Activated CD4-positive, alpha-beta memory T cell treated with anti-CD3 and anti-CD28 coated beads for 36 hours (primary cell): ENCODE measurements at regions not wholly inside any gene's neighbourhood (a gene's known extent, or its start where the extent isn't known, plus 50 kb on each side); places are given as distances from the start of the nearest gene placed in this dataset.
"Not testable (repeated sequence)": the region's sequence is repeated elsewhere in the genome, so short reads cannot be mapped to it uniquely, and the experiment has no call there.

Source experiments
- CTCF ChIA-PET: fragments of 350-600 bp; sonication (Branson Sonifier 250); formaldehyde crosslinking; loops from one replicate; lab custom pipeline; 2021; ENCODE audit warnings: antibody characterized with exemption, inconsistent platforms; lab: Charles Lee
- POLR2A ChIA-PET: fragments of 350-600 bp; sonication (Branson Sonifier 250); formaldehyde crosslinking; loops from one replicate; lab custom pipeline; 2021; ENCODE audit warnings: antibody characterized with exemption; lab: Charles Lee
- DNase-seq: peaks from one replicate; pipeline ENCODE4 v3.0.0-alpha.2; 2020
- H3K27ac Mint-ChIP-seq: one replicate; pipeline ENCODE4 v1.8.0; 2021; ENCODE audit warnings: mixed read lengths
- H3K27me3 Mint-ChIP-seq: one replicate; pipeline ENCODE4 v1.8.0; 2021; ENCODE audit warnings: mixed read lengths
- H3K36me3 Mint-ChIP-seq: one replicate; pipeline ENCODE4 v1.8.0; 2021; ENCODE audit warnings: mixed read lengths
- H3K4me1 Mint-ChIP-seq: one replicate; pipeline ENCODE4 v1.8.0; 2021; ENCODE audit warnings: low read depth, mixed read lengths
- H3K4me3 Mint-ChIP-seq: one replicate; pipeline ENCODE4 v1.8.0; 2021; ENCODE audit warnings: mild to moderate bottlenecking, mixed read lengths
- H3K9me3 Mint-ChIP-seq: one replicate; pipeline ENCODE4 v1.8.0; 2021; ENCODE audit warnings: mixed read lengths
- intact Hi-C: fragments of 100-400 bp; cut with micrococcal nuclease; formaldehyde crosslinking; loops from one replicate; pipeline ENCODE4 v1.15.1; 2023

- CTCF ChIA-PET, result no interaction called here
- Mint-ChIP-seq H3K36me3 (no peaks in the 10 kb centered on the region), H3K27me3 (no peaks in the 10 kb centered on the region), H3K4me1 (no peaks in the 10 kb centered on the region), H3K9me3 (peaks cover 3% of the 10 kb centered on the region), H3K4me3 (no peak overlapping the region), H3K27ac (no peak overlapping the region)
- intact Hi-C loops, result no loop called here
- POLR2A ChIA-PET, result no interaction called here
- DNase-seq, result no peak
These were observed 242.7 kb downstream of the MID1IP1 start for GRCh38 chrX:39043838-39044550.

- Mint-ChIP-seq H3K36me3 (no peaks in the 10 kb centered on the region), H3K27me3 (no peaks in the 10 kb centered on the region), H3K9me3 (peaks cover 3% of the 10 kb centered on the region), H3K4me3 (no peak overlapping the region), H3K27ac (no peak overlapping the region), H3K4me1 (no peaks in the 10 kb centered on the region)
- CTCF ChIA-PET, result no interaction called here
- no peak for DNase-seq
- POLR2A ChIA-PET, result no interaction called here
- intact Hi-C loops, result no loop called here
These were observed 245.9 kb downstream of the MID1IP1 start for GRCh38 chrX:39047174-39047573.

- intact Hi-C loops, result no loop called here
- H3K9me3 Mint-ChIP-seq, result peaks cover 3% of the 10 kb centered on the region
- no peak overlapping the region for H3K27ac Mint-ChIP-seq
- H3K4me3 Mint-ChIP-seq, result no peak overlapping the region
- POLR2A ChIA-PET, result no interaction called here
- H3K27me3 Mint-ChIP-seq, result no peaks in the 10 kb centered on the region
- no peak for DNase-seq
- CTCF ChIA-PET, result interaction anchor here (0.8 kb wide), 1 partner anchor 102 kb away, joined by 3 read pairs; no protein-coding TSS in a partner anchor
- H3K36me3 Mint-ChIP-seq, result no peaks in the 10 kb centered on the region
- no peaks in the 10 kb centered on the region for H3K4me1 Mint-ChIP-seq
These were observed 248.7 kb downstream of the MID1IP1 start for GRCh38 chrX:39049975-39050374.

GRCh38 chrX:39050427-39050826 lies 249.2 kb downstream of the MID1IP1 start:
- Mint-ChIP-seq H3K4me1 (no peaks in the 10 kb centered on the region), H3K36me3 (no peaks in the 10 kb centered on the region), H3K9me3 (no peaks in the 10 kb centered on the region), H3K4me3 (no peak overlapping the region), H3K27me3 (no peaks in the 10 kb centered on the region), H3K27ac (no peak overlapping the region)
- intact Hi-C loops, result no loop called here
- CTCF ChIA-PET, result interaction anchor here (0.8 kb wide), 1 partner anchor 101 kb away, joined by 3 read pairs; no protein-coding TSS in a partner anchor
- DNase-seq, result no peak
- POLR2A ChIA-PET, result no interaction called here

- intact Hi-C loops, result no loop called here
- no peak overlapping the region for H3K27ac Mint-ChIP-seq
- H3K27me3 Mint-ChIP-seq, result no peaks in the 10 kb centered on the region
- H3K36me3 Mint-ChIP-seq, result no peaks in the 10 kb centered on the region
- H3K4me1 Mint-ChIP-seq, result no peaks in the 10 kb centered on the region
- CTCF ChIA-PET, result no interaction called here
- H3K9me3 Mint-ChIP-seq, result no peaks in the 10 kb centered on the region
- POLR2A ChIA-PET, result no interaction called here
- no peak overlapping the region for H3K4me3 Mint-ChIP-seq
- DNase-seq, result no peak
These were observed 251.5 kb downstream of the MID1IP1 start for GRCh38 chrX:39052751-39053150.

GRCh38 chrX:39058724-39059123 lies 257.5 kb downstream of the MID1IP1 start:
- Mint-ChIP-seq H3K4me1 (no peaks in the 10 kb centered on the region), H3K27me3 (no peaks in the 10 kb centered on the region), H3K36me3 (no peaks in the 10 kb centered on the region), H3K4me3 (no peak overlapping the region), H3K9me3 (no peaks in the 10 kb centered on the region), H3K27ac (no peak overlapping the region)
- ChIA-PET CTCF (no interaction called here), POLR2A (no interaction called here)
- DNase-seq, result no peak
- intact Hi-C loops, result no loop called here

GRCh38 chrX:39059866-39060265 lies 258.6 kb downstream of the MID1IP1 start:
- Mint-ChIP-seq H3K27ac (no peak overlapping the region), H3K36me3 (no peaks in the 10 kb centered on the region), H3K4me1 (no peaks in the 10 kb centered on the region), H3K4me3 (no peak overlapping the region), H3K9me3 (no peaks in the 10 kb centered on the region), H3K27me3 (no peaks in the 10 kb centered on the region)
- ChIA-PET POLR2A (no interaction called here), CTCF (no interaction called here)
- intact Hi-C loops, result no loop called here
- no peak for DNase-seq

- H3K4me3 Mint-ChIP-seq, result no peak overlapping the region
- DNase-seq, result no peak
- no peaks in the 10 kb centered on the region for H3K27me3 Mint-ChIP-seq
- intact Hi-C loops, result no loop called here
- no peaks in the 10 kb centered on the region for H3K9me3 Mint-ChIP-seq
- ChIA-PET POLR2A (no interaction called here), CTCF (no interaction called here)
- no peaks in the 10 kb centered on the region for H3K36me3 Mint-ChIP-seq
- H3K27ac Mint-ChIP-seq, result no peak overlapping the region
- H3K4me1 Mint-ChIP-seq, result no peaks in the 10 kb centered on the region
These were observed 261.8 kb downstream of the MID1IP1 start for GRCh38 chrX:39063037-39063436.

- DNase-seq, result no peak
- ChIA-PET CTCF (no interaction called here), POLR2A (no interaction called here)
- H3K36me3 Mint-ChIP-seq, result no peaks in the 10 kb centered on the region
- H3K27ac Mint-ChIP-seq, result no peak overlapping the region
- no peaks in the 10 kb centered on the region for H3K9me3 Mint-ChIP-seq
- H3K4me1 Mint-ChIP-seq, result no peaks in the 10 kb centered on the region
- intact Hi-C loops, result no loop called here
- no peaks in the 10 kb centered on the region for H3K27me3 Mint-ChIP-seq
- no peak overlapping the region for H3K4me3 Mint-ChIP-seq
These were observed 262.4 kb downstream of the MID1IP1 start for GRCh38 chrX:39063702-39064101.

- H3K4me3 Mint-ChIP-seq, result no peak overlapping the region
- intact Hi-C loops, result no loop called here
- no peak overlapping the region for H3K27ac Mint-ChIP-seq
- CTCF ChIA-PET, result no interaction called here
- POLR2A ChIA-PET, result no interaction called here
- H3K4me1 Mint-ChIP-seq, result no peaks in the 10 kb centered on the region
- H3K36me3 Mint-ChIP-seq, result no peaks in the 10 kb centered on the region
- no peaks in the 10 kb centered on the region for H3K27me3 Mint-ChIP-seq
- H3K9me3 Mint-ChIP-seq, result no peaks in the 10 kb centered on the region
- DNase-seq, result no peak
These were observed 264.0 kb downstream of the MID1IP1 start for GRCh38 chrX:39065051-39065871.

GRCh38 chrX:39067866-39068265 lies 266.6 kb downstream of the MID1IP1 start:
- H3K27me3 Mint-ChIP-seq, result peaks cover 5% of the 10 kb centered on the region
- H3K27ac Mint-ChIP-seq, result no peak overlapping the region

GRCh38 chrX:39068634-39069033 lies 267.4 kb downstream of the MID1IP1 start:
- H3K36me3 Mint-ChIP-seq, DNase-seq, H3K4me3 Mint-ChIP-seq, H3K9me3 Mint-ChIP-seq, CTCF ChIA-PET, H3K27ac Mint-ChIP-seq, POLR2A ChIA-PET, H3K4me1 Mint-ChIP-seq, intact Hi-C loops, H3K27me3 Mint-ChIP-seq: not testable (repeated sequence)

More at GRCh38 chrX:39067866-39068265, 266.6 kb downstream of the MID1IP1 start:
- intact Hi-C loops, result no loop called here
- no peak for DNase-seq
- no peaks in the 10 kb centered on the region for H3K36me3 Mint-ChIP-seq
- POLR2A ChIA-PET, result no interaction called here
- H3K4me3 Mint-ChIP-seq, result no peak overlapping the region
- CTCF ChIA-PET, result no interaction called here
- H3K4me1 Mint-ChIP-seq, result no peaks in the 10 kb centered on the region
- H3K9me3 Mint-ChIP-seq, result no peaks in the 10 kb centered on the region
